IgD-negative memory B cell (primary cell): ENCODE measurements at regions not wholly inside any gene's neighbourhood (a gene's known extent, or its start where the extent isn't known, plus 50 kb on each side); places are given as distances from the start of the nearest gene placed in this dataset.
"Not testable (repeated sequence)": the region's sequence is repeated elsewhere in the genome, so short reads cannot be mapped to it uniquely, and the experiment has no call there.

ENCODE experiments used
- H3K27ac Mint-ChIP-seq, 3 donors: one replicate each; pipeline ENCODE4 v1.8.0; 2020 to 2022; ENCODE audit warnings: mild to moderate bottlenecking in 3 of 3, mixed read lengths in 3 of 3, moderate library complexity in 1 of 3
- H3K27me3 Mint-ChIP-seq: one replicate; pipeline ENCODE4 v1.8.0; 2021; ENCODE audit warnings: mixed read lengths
- H3K36me3 Mint-ChIP-seq: one replicate; pipeline ENCODE4 v1.8.0; 2020; ENCODE audit warnings: mild to moderate bottlenecking, mixed read lengths
- H3K4me1 Mint-ChIP-seq, 3 donors: one replicate each; pipeline ENCODE4 v1.8.0; 2020 to 2022; ENCODE audit warnings: mixed read lengths in 3 of 3, mild to moderate bottlenecking in 1 of 3
- H3K4me3 Mint-ChIP-seq, 4 donors: one replicate each; pipeline ENCODE4 v1.8.0; 2020 to 2022; ENCODE audit warnings: mild to moderate bottlenecking in 4 of 4, mixed read lengths in 4 of 4, moderate library complexity in 3 of 4
- H3K9me3 Mint-ChIP-seq, 3 donors: one replicate each; pipeline ENCODE4 v1.8.0; 2020 to 2021; ENCODE audit warnings: mixed read lengths in 3 of 3, mild to moderate bottlenecking in 1 of 3

GRCh38 chr12:116434155-116435011 lies 124.8 kb upstream of the MAP1LC3B2 start:
- Mint-ChIP-seq H3K4me1 (peaks cover 0 to 2% (median 0%) of the 10 kb centered on the region in 3 donors), H3K27me3 (peaks cover 4% of the 10 kb centered on the region), H3K9me3 (no peaks in the 10 kb centered on the region), H3K27ac (peak overlapping the region in 1 of 3 donors; percentile 53), H3K36me3 (peaks cover 3% of the 10 kb centered on the region), H3K4me3 (no peak overlapping the region)

- Mint-ChIP-seq H3K4me1 (peaks cover 0 to 4% (median 4%) of the 10 kb centered on the region in 3 donors), H3K4me3 (no peak overlapping the region), H3K27me3 (peaks cover 4% of the 10 kb centered on the region), H3K36me3 (peaks cover 3% of the 10 kb centered on the region), H3K9me3 (no peaks in the 10 kb centered on the region), H3K27ac (no peak overlapping the region)
Measured at GRCh38 chr12:116435984-116436383, 123.2 kb upstream of the MAP1LC3B2 start.

- no peak overlapping the region for H3K4me3 Mint-ChIP-seq
- H3K27me3 Mint-ChIP-seq: peaks cover 4% of the 10 kb centered on the region
- no peaks in the 10 kb centered on the region for H3K9me3 Mint-ChIP-seq
- peaks cover 3% of the 10 kb centered on the region for H3K36me3 Mint-ChIP-seq
- no peak overlapping the region for H3K27ac Mint-ChIP-seq
- H3K4me1 Mint-ChIP-seq: peaks cover 0 to 4% (median 4%) of the 10 kb centered on the region in 3 donors
Measured at GRCh38 chr12:116436561-116437249, 122.5 kb upstream of the MAP1LC3B2 start.

- Mint-ChIP-seq H3K4me3 (no peak overlapping the region), H3K36me3 (peaks cover 3% of the 10 kb centered on the region), H3K4me1 (peaks cover 0 to 4% (median 3%) of the 10 kb centered on the region in 3 donors), H3K27ac (no peak overlapping the region), H3K27me3 (peaks cover 4% of the 10 kb centered on the region), H3K9me3 (no peaks in the 10 kb centered on the region)
Measured at GRCh38 chr12:116441292-116441691, 117.9 kb upstream of the MAP1LC3B2 start.

- Mint-ChIP-seq H3K4me1 (peaks cover 0 to 4% (median 3%) of the 10 kb centered on the region in 3 donors), H3K36me3 (peaks cover 4% of the 10 kb centered on the region), H3K27ac (no peak overlapping the region), H3K4me3 (no peak overlapping the region), H3K27me3 (no peaks in the 10 kb centered on the region), H3K9me3 (no peaks in the 10 kb centered on the region)
Measured at GRCh38 chr12:116442304-116442703, 116.9 kb upstream of the MAP1LC3B2 start.

- H3K27ac Mint-ChIP-seq: no peak overlapping the region
- H3K36me3 Mint-ChIP-seq: peaks cover 3% of the 10 kb centered on the region
- no peaks in the 10 kb centered on the region for H3K27me3 Mint-ChIP-seq
- no peaks in the 10 kb centered on the region for H3K9me3 Mint-ChIP-seq
- H3K4me3 Mint-ChIP-seq: no peak overlapping the region
- peaks cover 0 to 4% (median 3%) of the 10 kb centered on the region in 3 donors for H3K4me1 Mint-ChIP-seq
Measured at GRCh38 chr12:116442946-116443345, 116.2 kb upstream of the MAP1LC3B2 start.

- Mint-ChIP-seq H3K27ac (peak overlapping the region in 2 of 3 donors; percentile 23 to 69), H3K4me3 (no peak overlapping the region), H3K36me3 (peaks cover 2% of the 10 kb centered on the region), H3K9me3 (no peaks in the 10 kb centered on the region), H3K4me1 (peaks cover 0 to 4% (median 3%) of the 10 kb centered on the region in 3 donors), H3K27me3 (no peaks in the 10 kb centered on the region)
Measured at GRCh38 chr12:116443821-116444589, 115.2 kb upstream of the MAP1LC3B2 start.

GRCh38 chr12:116444590-116444943 lies 114.6 kb upstream of the MAP1LC3B2 start:
- no peaks in the 10 kb centered on the region for H3K9me3 Mint-ChIP-seq
- no peak overlapping the region for H3K27ac Mint-ChIP-seq
- peaks cover 2% of the 10 kb centered on the region for H3K36me3 Mint-ChIP-seq
- no peak overlapping the region for H3K4me3 Mint-ChIP-seq
- peaks cover 0 to 4% (median 3%) of the 10 kb centered on the region in 3 donors for H3K4me1 Mint-ChIP-seq
- no peaks in the 10 kb centered on the region for H3K27me3 Mint-ChIP-seq

- Mint-ChIP-seq H3K36me3 (peaks cover 4% of the 10 kb centered on the region), H3K9me3 (no peaks in the 10 kb centered on the region), H3K27me3 (no peaks in the 10 kb centered on the region), H3K4me1 (peaks cover 2 to 4% (median 3%) of the 10 kb centered on the region in 3 donors), H3K4me3 (no peak overlapping the region), H3K27ac (no peak overlapping the region)
Measured at GRCh38 chr12:116448165-116448739, 110.9 kb upstream of the MAP1LC3B2 start.

GRCh38 chr12:116450406-116450910 lies 108.7 kb upstream of the MAP1LC3B2 start:
- Mint-ChIP-seq H3K27me3 (no peaks in the 10 kb centered on the region), H3K4me3 (no peak overlapping the region)

GRCh38 chr12:116452975-116453374 lies 106.2 kb upstream of the MAP1LC3B2 start:
- H3K36me3 Mint-ChIP-seq, H3K4me3 Mint-ChIP-seq, H3K27me3 Mint-ChIP-seq, H3K9me3 Mint-ChIP-seq: not testable (repeated sequence)
- peak overlapping the region in 1 of 3 donors; percentile 72 for H3K27ac Mint-ChIP-seq
- peaks cover 7 to 16% (median 7%) of the 10 kb centered on the region in 3 donors for H3K4me1 Mint-ChIP-seq

More at GRCh38 chr12:116450406-116450910, 108.7 kb upstream of the MAP1LC3B2 start:
- Mint-ChIP-seq H3K9me3 (no peaks in the 10 kb centered on the region), H3K27ac (no peak overlapping the region), H3K36me3 (peaks cover 4% of the 10 kb centered on the region), H3K4me1 (peaks cover 4 to 15% (median 6%) of the 10 kb centered on the region in 3 donors)

GRCh38 chr12:116453631-116454030 lies 105.5 kb upstream of the MAP1LC3B2 start:
- peaks cover 9 to 16% (median 9%) of the 10 kb centered on the region in 3 donors for H3K4me1 Mint-ChIP-seq
- H3K27me3 Mint-ChIP-seq: peaks cover 1% of the 10 kb centered on the region
- H3K9me3 Mint-ChIP-seq: no peaks in the 10 kb centered on the region
- H3K27ac Mint-ChIP-seq: no peak overlapping the region
- H3K36me3 Mint-ChIP-seq: peaks cover 3% of the 10 kb centered on the region
- no peak overlapping the region for H3K4me3 Mint-ChIP-seq

GRCh38 chr12:116454076-116454475 lies 105.1 kb upstream of the MAP1LC3B2 start:
- Mint-ChIP-seq H3K9me3 (no peaks in the 10 kb centered on the region), H3K4me1 (peaks cover 9 to 16% (median 12%) of the 10 kb centered on the region in 3 donors), H3K36me3 (peaks cover 3% of the 10 kb centered on the region), H3K27ac (no peak overlapping the region), H3K4me3 (peak overlapping the region in 1 of 4 donors; percentile 21), H3K27me3 (peaks cover 1% of the 10 kb centered on the region)

- peak overlapping the region in 1 of 3 donors; percentile 47 for H3K27ac Mint-ChIP-seq
- no peak overlapping the region for H3K4me3 Mint-ChIP-seq
- peaks cover 2% of the 10 kb centered on the region for H3K36me3 Mint-ChIP-seq
- H3K9me3 Mint-ChIP-seq: no peaks in the 10 kb centered on the region
- peaks cover 1% of the 10 kb centered on the region for H3K27me3 Mint-ChIP-seq
- H3K4me1 Mint-ChIP-seq: peaks cover 9 to 16% (median 12%) of the 10 kb centered on the region in 3 donors
Measured at GRCh38 chr12:116454950-116455447, 104.2 kb upstream of the MAP1LC3B2 start.
